ENCODE measurements at regions not wholly inside any gene's neighbourhood (a gene's known extent, or its start where the extent isn't known, plus 50 kb on each side); places are given as distances from the start of the nearest gene placed in this dataset.

GRCh38 chr9:12163723-12164458, 529.3 kb upstream of the TYRP1 start:
- TF ChIP-seq CTCF (IDR thresholded peaks at IDR 0.05) (no peak), EP300 (IDR thresholded peaks at IDR 0.05) (no peak), POLR2AphosphoS5 (IDR thresholded peaks at IDR 0.05) (no peak), POLR2A (IDR thresholded peaks at IDR 0.05) (no peak)

Data from gastroesophageal sphincter (tissue), 3 donors.